AG09309 (cell line): ENCODE measurements at regions not wholly inside any gene's neighbourhood (a gene's known extent, or its start where the extent isn't known, plus 50 kb on each side); places are given as distances from the start of the nearest gene placed in this dataset.

ENCODE experiments used
- DNase-seq: peaks from one replicate; pipeline ENCODE4 v3.0.0-alpha.2; 2010; ENCODE audit warnings: low read depth
- H3K4me3 ChIP-seq: 2 replicates; pipeline ENCODE4 v1.5.1; 2011; ENCODE audit warnings: mild to moderate bottlenecking, low read depth, low read length, moderate library complexity; ENCODE audit not compliant: control insufficient read depth
- CTCF ChIP-seq: IDR thresholded peaks from 2 replicates; pipeline ENCODE4 v1.5.1; 2011; ENCODE audit warnings: mild to moderate bottlenecking, low read depth, low read length, inconsistent platforms; ENCODE audit not compliant: insufficient read depth, control insufficient read depth; ENCODE audit errors: missing control alignments

GRCh38 chr13:39100996-39101738 lies 62.9 kb downstream of the NHLRC3 start:
- H3K4me3 ChIP-seq = no peak overlapping the region
- DNase-seq = no peak
- TF ChIP-seq CTCF = no peak

- DNase-seq = no peak
- no peak overlapping the region for H3K4me3 ChIP-seq
- no peak for TF ChIP-seq CTCF
These were observed 64.8 kb downstream of the NHLRC3 start for GRCh38 chr13:39102981-39103490.

DNA sequence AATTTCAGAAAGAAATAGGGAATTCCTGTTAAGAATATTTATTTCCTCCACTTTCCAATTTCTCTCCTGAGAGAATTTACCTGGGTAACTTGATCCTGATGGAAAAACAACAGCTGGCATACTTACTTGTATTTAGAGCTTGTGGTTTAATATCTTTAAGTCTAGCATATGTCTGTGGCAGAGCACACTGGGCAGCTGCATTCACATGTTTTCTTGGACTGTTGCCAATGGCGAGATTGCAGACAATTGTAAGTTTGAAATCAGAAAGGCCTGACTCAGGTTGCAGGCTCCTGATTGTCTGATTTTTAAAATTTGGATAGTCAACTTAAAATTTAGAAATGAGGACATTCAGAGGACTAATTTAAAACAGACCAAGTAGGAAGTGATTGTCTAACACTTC lies 66.9 kb downstream of the NHLRC3 start:
- no peak for TF ChIP-seq CTCF
- no peak overlapping the region for H3K4me3 ChIP-seq
- DNase-seq = no peak

GRCh38 chr13:39106216-39107005 lies 68.2 kb downstream of the NHLRC3 start:
- TF ChIP-seq CTCF = no peak
- DNase-seq = no peak
- no peak overlapping the region for H3K4me3 ChIP-seq

- no peak for TF ChIP-seq CTCF
- H3K4me3 ChIP-seq = no peak overlapping the region
- DNase-seq = no peak
These were observed 69.3 kb downstream of the NHLRC3 start for GRCh38 chr13:39107561-39107960.

GRCh38 chr13:39108783-39109182 lies 70.5 kb downstream of the NHLRC3 start:
- H3K4me3 ChIP-seq = no peak overlapping the region
- no peak for DNase-seq
- TF ChIP-seq CTCF = no peak
